HG02642 (cell line): ENCODE measurements at regions not wholly inside any gene's neighbourhood (a gene's known extent, or its start where the extent isn't known, plus 50 kb on each side); places are given as distances from the start of the nearest gene placed in this dataset.

Source experiments
- ATAC-seq: cut with Tn5 transposase; IDR thresholded peaks from one replicate; pipeline ENCODE4 v1.9.1; 2021; ENCODE audit warnings: mild to moderate bottlenecking; ENCODE audit not compliant: unreplicated experiment, poor library complexity

DNA sequence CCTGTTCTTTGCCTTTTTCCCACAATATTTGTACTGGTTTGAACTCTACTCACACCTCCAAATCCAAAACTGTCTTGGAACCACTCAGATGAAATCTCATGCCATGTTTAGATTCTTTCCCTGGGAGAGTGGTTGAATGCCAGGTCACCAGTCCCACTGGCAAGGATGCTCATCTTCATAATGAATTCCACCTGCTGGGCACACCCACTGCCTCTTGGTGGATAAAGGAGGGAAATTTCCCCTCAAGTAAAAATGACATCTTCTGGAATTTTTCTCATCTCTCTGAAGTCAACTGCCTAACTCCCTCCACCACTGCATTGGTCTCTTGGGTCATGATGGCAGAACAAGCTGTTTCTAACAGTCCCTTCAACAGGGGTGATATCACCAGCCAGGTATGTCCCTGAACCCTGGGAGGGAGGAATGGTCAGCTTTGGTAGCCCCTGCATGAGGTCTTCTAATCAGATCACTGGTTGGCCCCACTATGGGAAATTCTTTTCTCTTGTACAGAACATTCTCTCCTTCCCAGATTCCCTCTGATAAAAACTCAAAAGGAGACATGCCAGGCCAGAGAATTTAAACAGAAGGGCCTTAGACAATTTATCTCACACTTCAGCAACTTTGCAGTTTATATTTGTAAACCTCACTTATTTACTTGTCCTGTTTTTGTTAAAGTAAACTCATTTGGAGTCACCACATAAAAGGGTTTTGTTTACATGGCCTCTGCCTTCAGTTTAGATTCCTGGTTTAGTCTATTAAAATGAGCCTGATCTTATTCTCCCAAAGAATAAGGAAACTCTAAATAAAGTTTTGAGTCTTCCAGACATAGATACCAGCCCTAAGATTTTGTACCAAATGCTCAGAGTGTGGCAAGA lies 143.4 kb downstream of the WNT5A start:
- no peak for ATAC-seq

DNA sequence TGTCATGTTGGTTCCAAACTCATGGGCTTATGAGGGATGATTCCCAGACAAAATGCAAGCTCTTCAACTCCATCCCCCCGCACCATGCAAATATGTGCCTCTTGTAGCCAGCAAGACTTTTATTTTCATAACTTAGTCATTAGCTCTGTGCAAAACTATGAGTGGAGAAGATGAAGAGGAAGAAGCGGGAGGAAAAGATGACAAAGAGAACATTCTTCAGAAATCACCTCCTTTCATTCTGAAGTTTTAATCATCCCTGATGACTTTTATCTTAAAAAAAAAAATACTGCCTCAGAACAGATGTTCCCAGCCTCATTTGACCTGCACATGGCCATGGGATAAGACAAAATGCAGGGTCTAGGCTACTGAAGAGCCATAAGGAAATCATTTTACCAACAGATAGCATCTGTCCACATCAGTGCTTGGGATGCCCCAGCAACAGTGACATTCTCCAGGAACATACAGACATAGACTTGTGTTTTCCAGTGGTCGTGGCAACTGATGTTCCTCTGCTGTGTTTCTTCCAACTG lies 145.5 kb downstream of the WNT5A start:
- no peak for ATAC-seq

DNA sequence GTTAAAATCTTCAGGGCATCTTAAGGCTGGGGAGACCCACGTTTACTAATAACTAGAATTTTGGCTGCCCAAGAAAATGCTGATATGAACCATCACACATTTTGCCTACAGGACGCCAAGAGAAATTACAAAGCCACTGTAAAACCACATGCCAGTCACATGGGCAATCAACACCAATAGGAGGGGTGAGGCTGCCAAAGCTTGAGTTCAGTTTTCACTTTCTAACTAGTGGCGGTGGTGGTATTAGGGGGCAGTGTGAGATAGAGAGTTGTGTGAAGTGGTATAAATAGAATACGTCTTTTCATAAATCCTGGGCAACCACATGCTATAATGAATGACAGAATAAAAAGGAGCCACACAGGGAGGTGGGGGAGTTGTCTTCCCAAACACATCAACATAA lies 147.3 kb downstream of the WNT5A start:
- no peak for ATAC-seq

DNA sequence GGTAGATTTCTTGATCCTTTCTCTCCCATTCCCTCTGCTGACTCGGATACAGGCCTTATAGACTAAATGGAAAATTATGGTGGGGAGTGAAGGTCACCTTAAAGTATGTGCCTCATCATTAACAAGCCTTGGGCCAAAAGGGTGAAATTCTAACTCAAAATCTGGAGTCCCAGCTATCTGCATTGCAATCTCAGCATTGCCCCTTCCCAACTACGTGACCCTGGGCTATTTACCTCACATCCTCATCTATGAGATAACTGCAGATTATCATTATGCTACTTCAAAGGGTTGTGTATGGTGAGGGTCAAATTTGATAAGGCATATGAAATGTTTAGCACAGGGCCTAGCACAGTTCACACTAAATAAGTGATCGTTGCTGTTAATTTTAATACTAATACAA lies 147.7 kb downstream of the WNT5A start:
- no peak for ATAC-seq

DNA sequence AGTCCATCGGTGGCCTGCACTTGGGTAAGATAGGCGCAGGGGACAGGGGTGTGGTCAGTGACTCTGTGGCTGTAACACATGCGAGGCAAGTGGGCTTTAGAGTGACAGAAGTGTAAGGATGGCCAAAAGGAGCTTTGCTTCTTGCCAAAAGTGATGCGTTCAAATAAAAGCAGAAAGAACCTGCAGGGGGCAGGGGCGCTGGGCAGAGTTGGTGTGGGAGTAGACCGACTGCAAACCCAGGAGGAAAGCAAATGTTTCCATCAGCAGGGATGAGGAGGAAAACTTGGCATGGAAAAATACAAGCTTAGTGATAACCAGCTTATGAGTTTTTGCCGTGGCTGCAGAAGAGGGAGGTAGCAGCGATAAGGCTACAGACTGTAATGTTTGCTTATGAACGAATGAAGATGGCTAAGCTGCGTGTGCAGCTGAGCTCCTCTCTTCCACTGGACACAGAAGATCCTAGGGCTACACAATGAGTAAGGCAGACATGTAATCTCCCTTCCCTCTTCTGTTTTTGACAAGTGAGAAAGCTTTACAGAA lies 149.4 kb downstream of the WNT5A start:
- no peak for ATAC-seq

DNA sequence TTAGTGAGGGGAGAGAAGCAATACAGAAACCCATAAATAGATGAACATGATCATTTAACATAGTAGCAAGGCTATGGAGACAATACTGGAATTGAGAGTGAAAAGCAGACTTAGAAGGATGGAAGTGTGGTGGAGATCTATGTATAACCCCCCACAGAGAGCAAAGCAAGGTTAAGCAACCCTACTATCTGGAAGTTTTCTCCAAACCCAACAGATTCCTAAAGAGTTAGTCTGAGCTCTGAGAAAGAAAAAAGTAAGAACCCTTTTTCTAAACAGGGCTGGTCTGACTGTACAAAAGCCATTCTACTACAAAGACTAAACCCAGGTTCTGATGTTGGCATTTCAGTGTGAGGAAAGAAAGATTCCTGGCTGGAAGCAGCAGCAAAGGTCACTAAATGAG lies 153.2 kb downstream of the WNT5A start:
- no peak for ATAC-seq

DNA sequence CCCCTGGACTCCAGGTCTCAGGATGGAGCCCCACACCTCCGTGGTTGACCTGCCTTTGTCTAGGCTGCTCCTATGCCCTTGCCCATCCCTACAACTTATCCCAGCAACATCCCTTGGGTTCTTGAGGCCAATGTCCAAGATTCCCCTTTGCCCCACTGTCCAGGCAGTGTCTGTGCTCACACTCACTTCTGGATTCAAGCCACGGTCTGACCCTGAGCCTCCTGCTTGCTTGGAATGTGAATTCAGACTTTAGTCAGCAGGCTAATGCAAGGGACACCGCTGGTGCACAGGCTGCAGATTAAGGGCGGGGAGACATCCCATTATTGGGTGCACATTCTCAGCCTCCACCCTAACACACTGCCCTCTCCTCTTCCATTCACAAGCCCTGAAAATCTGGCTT lies 154.1 kb downstream of the WNT5A start:
- ATAC-seq: no peak

DNA sequence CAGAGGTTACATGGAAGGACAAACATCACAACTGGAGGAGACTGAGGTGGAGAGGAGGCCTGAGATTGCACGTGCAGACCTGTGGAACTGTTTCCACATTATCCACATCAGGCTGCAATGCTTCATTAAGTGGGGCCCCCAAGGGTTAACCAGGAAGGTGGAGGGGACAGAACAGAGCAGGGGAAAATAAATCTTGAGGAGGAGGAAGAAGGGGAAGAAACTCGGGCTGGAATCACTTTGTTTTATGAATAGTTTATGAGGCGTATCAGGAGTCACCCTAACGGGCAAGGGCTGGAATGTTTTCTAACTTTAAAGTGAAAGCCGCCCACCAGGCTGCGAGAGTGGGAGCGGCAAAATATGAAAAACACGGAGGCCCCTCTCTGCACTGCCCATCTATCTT lies 154.9 kb downstream of the WNT5A start:
- no peak for ATAC-seq

DNA sequence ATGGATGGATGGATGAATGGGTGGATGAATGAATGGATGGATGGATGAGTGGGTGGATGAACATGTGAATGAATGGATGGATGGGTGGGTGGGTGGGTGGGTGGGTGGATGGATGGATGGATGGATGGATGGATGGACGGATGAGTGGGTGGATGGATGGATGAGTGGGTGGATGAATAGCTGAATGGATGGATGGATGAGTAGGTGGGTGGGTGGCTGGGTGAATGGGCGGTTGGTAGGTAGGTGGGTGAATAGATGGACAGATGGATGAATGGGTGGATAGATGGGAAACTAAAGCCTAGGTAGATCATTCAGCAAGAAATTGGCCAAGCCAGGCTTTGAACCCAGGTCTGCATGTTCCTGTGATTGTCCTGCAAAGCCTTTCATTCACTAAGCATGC lies 155.6 kb downstream of the WNT5A start:
- no peak for ATAC-seq

DNA sequence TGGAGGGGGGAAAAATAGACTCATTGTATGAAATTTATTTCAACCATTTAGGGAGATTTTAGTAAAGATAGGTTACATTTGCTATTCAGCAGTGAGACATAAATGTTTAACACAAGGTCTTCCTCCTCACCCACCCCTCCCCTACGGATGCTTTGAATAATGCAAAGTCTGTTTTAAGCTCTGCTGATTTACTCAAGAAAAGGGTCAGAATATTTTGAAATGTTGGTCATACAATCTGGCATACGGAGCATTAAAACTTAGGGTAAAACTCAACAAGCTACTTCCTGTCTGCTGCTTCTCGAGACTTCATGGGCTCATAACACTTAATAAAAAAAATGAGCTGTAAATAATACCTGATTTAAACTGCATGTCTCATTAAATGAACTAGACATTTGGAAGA lies 156.3 kb downstream of the WNT5A start:
- no peak for ATAC-seq

DNA sequence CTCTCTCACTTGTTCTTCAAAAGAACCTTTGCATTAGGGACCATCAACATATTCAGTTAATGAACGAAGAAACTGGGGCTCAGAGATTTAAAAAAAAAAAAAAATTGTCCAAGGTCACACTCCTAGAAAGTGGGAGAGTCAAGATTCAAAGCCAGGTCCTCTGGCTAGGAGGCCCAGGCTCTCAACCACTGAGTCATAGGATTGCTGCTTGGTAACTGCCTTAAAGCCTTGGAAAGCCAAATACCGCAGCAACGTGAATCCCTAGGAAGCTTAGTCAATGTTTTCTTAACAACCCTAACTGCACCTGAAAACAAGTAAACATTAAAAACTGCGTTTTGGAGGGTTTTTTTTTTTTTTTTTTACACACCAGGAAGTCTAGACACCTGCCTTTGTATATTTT lies 156.8 kb downstream of the WNT5A start:
- no peak for ATAC-seq

DNA sequence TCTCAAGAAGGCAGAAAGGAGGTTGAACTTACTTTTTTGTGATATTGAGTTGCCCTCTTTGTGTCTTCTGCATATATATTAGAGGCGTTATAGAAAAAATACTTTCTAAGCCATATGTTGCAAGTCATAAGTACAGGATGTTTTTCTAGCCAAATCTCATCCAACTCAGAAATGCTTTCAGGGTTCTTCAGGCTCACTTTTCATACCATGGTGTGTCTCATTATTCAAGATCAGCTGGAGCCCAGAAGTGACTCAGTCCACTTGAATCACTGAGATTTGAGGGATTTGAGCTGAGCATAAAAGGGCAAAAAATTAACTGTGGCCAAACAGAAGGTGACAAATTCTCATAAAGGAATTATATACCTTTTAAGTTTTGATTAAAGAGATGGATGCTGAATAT lies 157.3 kb downstream of the WNT5A start:
- ATAC-seq: no peak

DNA sequence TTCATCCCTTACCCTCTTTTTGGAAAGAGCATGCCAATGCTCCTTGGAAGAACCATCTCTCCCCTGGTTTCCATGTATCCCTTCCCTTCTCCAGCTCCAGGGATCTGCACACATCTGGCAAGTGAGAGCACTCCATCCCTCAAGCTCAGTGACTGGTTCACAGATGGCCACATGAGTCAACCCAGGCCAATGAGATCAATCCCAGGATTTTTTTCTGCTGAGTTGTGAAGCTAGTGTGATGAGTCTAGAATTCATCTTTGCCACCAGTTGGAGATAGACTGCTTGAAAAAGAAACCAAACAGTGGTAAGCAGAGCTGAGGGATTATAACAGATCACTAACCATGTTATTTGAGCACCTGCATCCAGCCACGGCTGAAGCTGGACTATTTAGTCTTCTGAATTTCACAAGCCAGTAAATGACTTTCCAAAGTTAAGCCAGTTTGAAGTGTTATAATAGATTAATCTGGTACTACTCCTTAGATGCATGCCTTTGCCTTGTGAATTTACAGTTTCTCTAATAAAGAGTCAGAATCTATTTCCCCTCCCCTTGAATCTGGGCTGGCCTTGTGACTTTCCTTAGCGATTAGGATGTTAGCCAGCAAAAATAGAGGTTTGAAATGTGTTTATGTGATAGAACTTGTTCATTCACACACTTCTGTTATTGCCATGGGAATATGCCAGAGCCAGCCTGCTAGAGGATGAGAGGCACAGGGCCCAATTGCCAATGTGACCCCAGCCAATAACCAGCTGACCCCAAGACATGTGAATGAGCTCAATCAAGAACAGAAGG lies 159.8 kb downstream of the WNT5A start:
- no peak for ATAC-seq

DNA sequence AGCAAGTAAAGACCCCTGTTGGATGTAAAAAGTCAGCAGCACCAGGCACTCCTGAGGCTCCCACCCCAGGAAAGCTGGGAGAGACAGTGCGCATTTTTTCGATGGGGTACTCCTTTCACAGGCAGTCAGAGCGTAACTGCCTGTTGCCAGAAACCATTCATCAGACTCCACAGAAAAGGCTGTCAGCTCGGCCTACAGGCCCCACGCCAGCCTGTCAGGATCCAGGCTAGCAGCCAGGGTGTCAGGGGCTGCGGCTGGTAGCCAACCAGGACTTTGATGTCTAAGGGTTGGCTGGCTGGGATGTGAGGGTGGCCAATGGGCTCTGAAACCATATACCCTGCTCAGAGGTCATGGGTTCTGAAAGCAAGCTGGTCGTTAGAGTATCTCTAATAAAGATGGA lies 164.5 kb downstream of the WNT5A start:
- ATAC-seq: no peak

DNA sequence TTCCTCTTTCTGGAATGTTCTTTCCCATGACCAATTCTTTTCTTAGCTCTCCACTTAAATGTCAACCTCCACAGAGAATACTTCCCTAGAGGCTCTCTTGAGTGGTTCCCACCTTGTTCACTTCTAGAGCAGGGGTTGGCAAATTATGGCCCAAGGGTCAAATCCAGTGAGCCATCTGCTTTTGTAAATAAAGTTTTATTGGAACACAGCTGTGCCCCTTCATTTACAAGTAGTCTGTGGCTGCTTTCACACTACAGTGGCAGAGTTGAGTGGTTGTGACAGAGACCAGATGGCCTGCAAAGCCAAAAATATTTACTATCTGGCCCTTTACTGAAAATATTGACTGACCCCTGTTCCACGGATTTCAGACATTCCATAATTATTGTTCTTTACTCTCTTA lies 166.2 kb downstream of the WNT5A start:
- ATAC-seq: no peak

DNA sequence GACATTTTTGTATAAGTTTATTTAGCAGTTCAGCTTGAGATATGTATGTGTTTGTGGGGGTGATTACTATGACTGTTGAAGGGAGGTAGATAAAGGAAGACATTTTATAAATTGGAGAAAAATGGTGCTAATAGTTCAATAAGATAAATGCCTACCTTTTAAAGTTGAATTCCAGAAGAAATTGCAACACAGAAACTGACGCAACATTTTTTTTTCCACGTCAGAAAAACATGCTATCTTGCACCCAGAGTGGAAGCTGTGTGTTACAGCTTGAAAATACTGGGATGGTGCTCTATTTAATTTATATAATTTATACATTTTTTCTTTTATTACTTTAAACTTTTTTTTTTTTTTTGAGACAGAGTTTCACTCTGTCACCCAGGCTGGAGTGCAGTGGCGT lies 171.7 kb downstream of the WNT5A start:
- no peak for ATAC-seq

DNA sequence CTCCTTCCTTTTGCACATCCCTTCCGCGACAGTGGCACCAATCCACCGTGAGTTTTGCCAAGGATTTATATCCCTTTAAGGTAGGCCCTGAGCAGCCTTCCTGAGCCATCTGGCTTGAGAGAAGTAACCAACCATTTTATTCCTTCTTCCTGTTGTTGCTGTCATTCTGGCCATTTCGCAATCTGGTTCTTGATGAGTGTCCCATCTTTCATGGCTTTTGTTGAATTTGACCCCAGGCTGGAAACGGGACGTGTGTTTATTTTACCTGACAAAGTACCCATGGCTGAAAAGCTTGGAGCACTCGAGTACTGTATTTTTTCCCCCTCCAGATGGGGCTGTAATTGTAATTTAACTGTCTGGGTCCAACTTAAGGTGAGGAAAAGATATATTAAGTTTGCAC lies 173.4 kb downstream of the WNT5A start:
- no peak for ATAC-seq

DNA sequence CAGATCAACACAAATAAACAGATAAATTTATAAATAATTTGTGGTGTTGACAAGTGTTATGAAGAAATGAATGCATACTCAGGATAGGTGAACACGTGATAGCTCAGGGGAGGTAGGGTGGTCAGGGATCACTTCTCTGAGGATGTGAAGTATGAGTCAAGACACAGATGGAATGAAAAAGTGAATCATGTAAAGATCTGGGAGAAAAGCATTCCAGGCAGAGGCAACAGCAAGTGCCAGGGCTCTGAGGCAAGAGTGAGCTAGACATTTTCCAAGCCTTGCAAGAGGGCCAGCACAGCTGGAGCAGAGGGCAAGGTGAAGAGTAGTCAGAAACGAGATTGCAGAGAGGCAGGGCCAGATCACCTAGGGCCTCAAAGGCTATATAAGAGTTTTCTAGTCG lies 177.8 kb downstream of the WNT5A start:
- no peak for ATAC-seq

DNA sequence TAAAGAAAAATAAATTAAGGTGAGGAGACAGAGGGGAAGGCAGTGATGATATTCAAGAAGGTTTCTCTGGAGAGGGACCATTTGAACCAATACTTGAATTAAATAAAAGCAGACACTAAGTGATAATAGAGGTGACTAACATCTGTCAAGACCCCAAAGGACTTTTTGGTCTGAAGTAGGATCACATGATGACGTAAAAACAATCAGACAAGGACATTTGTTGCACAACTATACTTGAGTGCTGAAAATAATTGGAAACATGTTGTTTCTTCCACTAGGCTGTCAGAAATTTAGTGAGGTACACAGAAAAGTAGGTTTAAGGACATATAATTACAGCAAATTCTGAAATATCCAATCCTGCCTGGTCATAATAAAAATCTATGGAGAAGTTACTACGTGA lies 179.5 kb downstream of the WNT5A start:
- ATAC-seq: no peak

DNA sequence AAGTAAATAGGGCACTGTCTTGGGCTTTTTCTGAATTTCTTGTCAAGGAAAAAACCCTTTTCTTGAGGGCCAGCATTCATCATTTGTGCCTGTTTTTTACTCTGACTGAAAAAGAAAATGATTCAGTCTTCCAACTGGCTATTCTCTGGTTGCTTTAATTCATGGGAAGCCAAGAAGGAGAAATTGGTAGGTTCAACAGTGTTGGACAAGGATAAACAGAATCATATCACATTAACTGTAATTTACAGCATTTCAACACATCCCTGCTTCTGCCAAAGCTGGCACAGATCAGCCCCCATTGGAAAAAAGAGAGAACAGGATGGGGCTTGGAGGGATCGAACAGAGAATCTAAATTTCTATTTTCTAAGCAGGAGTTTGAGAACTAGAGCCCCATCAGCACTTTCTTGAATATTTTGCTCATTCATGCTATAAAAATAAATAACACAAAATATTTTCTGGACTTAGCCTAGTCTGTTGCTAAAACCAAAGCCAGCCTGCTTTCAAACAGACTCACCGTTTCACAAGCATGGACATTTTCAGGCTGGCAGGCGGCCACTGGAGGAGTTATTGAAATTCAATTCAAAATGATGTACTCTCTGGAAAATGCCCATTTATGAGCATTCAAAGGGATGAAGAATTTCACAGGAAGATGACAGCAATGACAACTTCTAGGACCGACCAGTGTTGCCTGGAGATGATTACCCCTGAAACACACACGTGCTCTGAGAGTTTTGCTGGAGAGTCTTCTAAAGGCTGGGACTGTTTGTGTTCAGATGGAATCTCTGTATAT lies 181.2 kb downstream of the WNT5A start:
- no peak for ATAC-seq
